T-cell (primary cell): ENCODE measurements at regions not wholly inside any gene's neighbourhood (a gene's known extent, or its start where the extent isn't known, plus 50 kb on each side); places are given as distances from the start of the nearest gene placed in this dataset.

Experiments
- ATAC-seq, 4 experiments: fragments of 200-7000 bp in 3 of 4; fragments of 150-1000 bp in 1 of 4; cut with Tn5 transposase; replicated peaks in 1 of 4; 1 replicate in 3 of 4; 2 replicates in 1 of 4; pipeline ENCODE4 v1.10.0; 2021; ENCODE audit warnings: moderate library complexity in 3 of 4, mild to moderate bottlenecking in 2 of 4, moderate number of reproducible peaks in 1 of 4
- CTCF ChIA-PET, 2 donors: fragments of 300-600 bp; sonication (Branson Sonifier 250); formaldehyde crosslinking; loops; one replicate each; lab custom pipeline; 2022; ENCODE audit warnings: antibody characterized with exemption in 2 of 2; lab: Charles Lee
- POLR2A ChIA-PET, 2 donors: fragments of 300-600 bp; sonication (Branson Sonifier 250); formaldehyde crosslinking; loops; one replicate each; lab custom pipeline; 2022; ENCODE audit warnings: antibody characterized with exemption in 2 of 2; lab: Charles Lee
- DNase-seq, 35 experiments: peaks; one replicate each; pipeline versions ENCODE4 v3.0.0 to v3.0.0-alpha.2; 2013 to 2023
- H3K27ac ChIP-seq: one replicate; pipeline ENCODE4 v1.5.1; 2013; ENCODE audit warnings: low read length
- H3K27me3 ChIP-seq, 2 experiments: replicated peaks in 1 of 2; 1 replicate in 1 of 2; 2 replicates in 1 of 2; pipeline versions ENCODE4 v1.6.1 to v1.7.0; 2013; ENCODE audit warnings: low read length in 1 of 2, mixed read lengths in 1 of 2; ENCODE audit not compliant: control insufficient read depth in 2 of 2, insufficient read depth in 2 of 2; ENCODE audit errors: extremely low read depth in 1 of 2
- H3K36me3 ChIP-seq, 2 donors: 1 replicate in 1 of 2; 2 replicates in 1 of 2; pipeline versions ENCODE4 v1.6.1 to v1.7.0; 2013; ENCODE audit warnings: low read length in 1 of 2; ENCODE audit not compliant: control insufficient read depth in 2 of 2, insufficient read depth in 1 of 2; ENCODE audit errors: extremely low read depth in 1 of 2
- H3K4me1 ChIP-seq, 2 experiments: 1 replicate in 1 of 2; 2 replicates in 1 of 2; pipeline versions ENCODE4 v1.6.1 to v1.7.0; 2013; ENCODE audit warnings: low read length in 2 of 2, mixed read lengths in 1 of 2; ENCODE audit not compliant: insufficient read depth in 2 of 2, control insufficient read depth in 1 of 2; ENCODE audit errors: extremely low read depth in 1 of 2
- H3K4me3 ChIP-seq, 2 donors: 1 replicate in 1 of 2; 2 replicates in 1 of 2; pipeline versions ENCODE4 v1.5.1 to v1.7.0; 2013; ENCODE audit warnings: mild to moderate bottlenecking in 2 of 2, low read length in 1 of 2, moderate library complexity in 1 of 2; ENCODE audit not compliant: control insufficient read depth in 1 of 2; ENCODE audit errors: extremely low read depth in 1 of 2
- H3K9me3 ChIP-seq: 2 replicates; pipeline ENCODE4 v1.7.0; 2013
- H3K27ac Mint-ChIP-seq, 2 donors: one replicate each; pipeline ENCODE4 v1.8.0; 2020 to 2021; ENCODE audit warnings: mild to moderate bottlenecking in 2 of 2, mixed read lengths in 2 of 2
- H3K27me3 Mint-ChIP-seq, 2 donors: one replicate each; pipeline ENCODE4 v1.8.0; 2021 to 2022; ENCODE audit warnings: mixed read lengths in 2 of 2
- H3K36me3 Mint-ChIP-seq: one replicate; pipeline ENCODE4 v1.8.0; 2021; ENCODE audit warnings: mixed read lengths
- H3K4me1 Mint-ChIP-seq, 3 donors: one replicate each; pipeline ENCODE4 v1.8.0; 2020 to 2022; ENCODE audit warnings: mixed read lengths in 3 of 3, mild to moderate bottlenecking in 1 of 3
- H3K4me3 Mint-ChIP-seq, 3 donors: one replicate each; pipeline ENCODE4 v1.8.0; 2020 to 2022; ENCODE audit warnings: mild to moderate bottlenecking in 3 of 3, mixed read lengths in 3 of 3, moderate library complexity in 3 of 3
- H3K9me3 Mint-ChIP-seq, 3 donors: one replicate each; pipeline ENCODE4 v1.8.0; 2020 to 2022; ENCODE audit warnings: mixed read lengths in 3 of 3
- WGBS: methylation state at CpG from one replicate; pipeline ENCODE4 v1.1.5; 2013; ENCODE audit warnings: missing lambda C conversion rate; ENCODE audit not compliant: insufficient coverage; 5-methylcytosine and 5-hydroxymethylcytosine counted together

DNA sequence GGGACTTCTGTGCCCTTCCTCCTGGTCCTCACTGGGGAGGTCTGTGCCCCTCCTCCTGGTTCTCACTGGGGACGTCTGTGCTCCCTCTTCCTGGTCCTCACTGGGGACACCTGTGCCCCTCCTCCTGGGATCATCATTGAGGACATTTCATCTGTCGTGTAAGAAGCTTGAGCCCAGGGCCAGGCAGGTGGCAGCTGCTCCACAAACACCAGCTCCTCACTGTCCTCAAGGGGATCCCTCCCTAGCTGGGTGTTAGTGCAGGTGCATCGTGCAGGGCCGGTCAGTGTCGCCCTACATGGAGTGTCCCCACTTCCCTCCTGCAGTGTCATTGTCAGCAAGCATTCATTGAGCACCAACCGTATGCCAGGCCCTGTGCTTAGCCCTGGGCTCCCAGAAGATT lies 312.7 kb downstream of the PTPRU start:
- ChIA-PET POLR2A (no interaction called here), CTCF (no interaction called here)
- H3K36me3 ChIP-seq, result no peaks in the 10 kb centered on the region
- Mint-ChIP-seq H3K9me3 (no peaks in the 10 kb centered on the region), H3K4me1 (no peaks in the 10 kb centered on the region), H3K4me3 (no peak overlapping the region), H3K27ac (no peak overlapping the region), H3K27me3 (peaks cover 0 to 3% of the 10 kb centered on the region in 2 donors), H3K36me3 (no peaks in the 10 kb centered on the region)
- WGBS, result 75% methylated on average over 5 of the region's 6 CpGs
- no peak overlapping the region for H3K27ac ChIP-seq
- DNase-seq, result no peak
- H3K4me1 ChIP-seq, result no peaks in the 10 kb centered on the region
- no peak for ATAC-seq
- no peak overlapping the region for H3K4me3 ChIP-seq
- peaks cover 0 to 5% of the 10 kb centered on the region in 2 experiments for H3K27me3 ChIP-seq
- no peaks in the 10 kb centered on the region for H3K9me3 ChIP-seq

DNA sequence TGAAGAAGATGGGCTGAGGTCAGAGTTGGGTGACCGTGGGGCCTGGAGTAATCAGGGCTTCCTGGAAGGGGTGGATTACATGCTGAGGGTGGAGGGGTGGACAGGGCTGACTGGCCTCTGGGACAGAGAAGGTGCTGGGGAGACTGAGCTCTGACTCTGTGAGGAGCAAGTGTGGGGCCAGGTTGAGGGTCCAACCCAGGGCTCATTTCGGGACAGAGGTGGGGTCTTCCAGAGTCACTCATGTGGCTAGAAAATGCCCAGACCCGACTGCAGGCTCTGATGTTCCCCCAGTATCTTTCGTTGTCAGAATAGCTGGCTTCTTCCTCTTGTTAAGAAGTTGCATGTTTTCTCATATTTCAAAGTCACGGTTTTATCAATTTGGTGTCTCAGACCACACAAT lies 311.8 kb downstream of the PTPRU start:
- CTCF ChIA-PET, result no interaction called here
- H3K9me3 Mint-ChIP-seq, result no peaks in the 10 kb centered on the region
- no peak overlapping the region for H3K4me3 Mint-ChIP-seq
- POLR2A ChIA-PET, result no interaction called here
- H3K4me1 ChIP-seq, result no peaks in the 10 kb centered on the region
- ATAC-seq, result no peak
- H3K27me3 Mint-ChIP-seq, result peaks cover 0 to 3% of the 10 kb centered on the region in 2 donors
- H3K27me3 ChIP-seq, result peaks cover 0 to 5% of the 10 kb centered on the region in 2 experiments
- no peak overlapping the region for H3K27ac Mint-ChIP-seq
- no peak overlapping the region for H3K27ac ChIP-seq
- 50% methylated on average over 3 of the region's 5 CpGs for WGBS
- no peaks in the 10 kb centered on the region for H3K36me3 ChIP-seq
- no peaks in the 10 kb centered on the region for H3K4me1 Mint-ChIP-seq
- no peaks in the 10 kb centered on the region for H3K9me3 ChIP-seq
- DNase-seq, result peak in 1 of 35 experiments; percentile 19
- H3K36me3 Mint-ChIP-seq, result no peaks in the 10 kb centered on the region
- H3K4me3 ChIP-seq, result no peak overlapping the region

DNA sequence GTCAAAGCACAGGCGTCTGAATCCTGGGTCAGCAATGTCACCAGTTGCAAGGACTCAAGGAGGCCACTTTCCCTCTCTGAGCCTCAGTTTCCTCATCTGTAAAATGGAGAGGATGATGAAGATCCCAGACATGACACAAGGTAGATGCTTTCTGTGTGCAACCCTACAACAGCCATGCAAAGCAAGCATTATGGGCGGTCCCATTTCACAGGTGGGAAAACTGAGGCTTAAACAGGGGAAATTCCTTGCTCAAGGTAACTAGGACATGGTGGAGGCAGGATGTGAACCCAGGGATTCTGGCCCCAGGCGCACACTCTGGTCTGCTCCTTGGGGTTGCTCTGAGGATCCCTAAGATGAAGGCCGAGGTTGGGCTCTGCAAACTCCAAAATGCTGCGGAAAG lies 311.0 kb downstream of the PTPRU start:
- DNase-seq, result no peak
- no peak overlapping the region for H3K4me3 ChIP-seq
- H3K27ac ChIP-seq, result no peak overlapping the region
- Mint-ChIP-seq H3K27me3 (peaks cover 0 to 3% of the 10 kb centered on the region in 2 donors), H3K36me3 (no peaks in the 10 kb centered on the region), H3K27ac (no peak overlapping the region), H3K4me3 (no peak overlapping the region), H3K9me3 (no peaks in the 10 kb centered on the region), H3K4me1 (no peaks in the 10 kb centered on the region)
- 91% methylated on average over 4 of the region's 5 CpGs for WGBS
- no peaks in the 10 kb centered on the region for H3K36me3 ChIP-seq
- ChIA-PET CTCF (no interaction called here), POLR2A (no interaction called here)
- no peaks in the 10 kb centered on the region for H3K9me3 ChIP-seq
- no peak for ATAC-seq
- H3K27me3 ChIP-seq, result peaks cover 0 to 5% of the 10 kb centered on the region in 2 experiments
- no peaks in the 10 kb centered on the region for H3K4me1 ChIP-seq

DNA sequence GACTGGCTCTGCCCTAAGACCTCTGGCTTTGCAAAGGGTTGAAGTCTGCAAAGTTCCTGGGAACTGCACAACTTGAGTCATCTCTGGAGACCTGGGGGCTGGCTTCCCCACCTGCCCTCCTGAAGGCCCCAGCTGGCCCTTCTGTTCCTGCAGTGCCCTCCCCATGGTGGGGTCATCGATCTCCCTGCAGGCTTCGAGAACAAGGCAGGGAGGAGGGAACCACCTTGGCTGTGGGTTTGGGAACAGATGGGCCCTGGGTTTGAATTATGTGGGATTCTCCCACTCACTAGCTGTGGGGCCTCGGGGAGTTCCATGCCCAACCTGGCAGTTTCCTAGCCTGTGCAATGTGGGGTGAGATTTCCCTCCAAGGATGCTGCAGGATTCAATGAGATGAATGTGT lies 310.2 kb downstream of the PTPRU start:
- WGBS, result 80% methylated on average over 1 of the region's 3 CpGs
- Mint-ChIP-seq H3K27me3 (peaks cover 0 to 3% of the 10 kb centered on the region in 2 donors), H3K27ac (no peak overlapping the region), H3K9me3 (no peaks in the 10 kb centered on the region), H3K4me1 (no peaks in the 10 kb centered on the region), H3K4me3 (no peak overlapping the region), H3K36me3 (no peaks in the 10 kb centered on the region)
- Histone ChIP-seq H3K9me3 (no peaks in the 10 kb centered on the region), H3K27me3 (peaks cover 0 to 5% of the 10 kb centered on the region in 2 experiments), H3K27ac (no peak overlapping the region), H3K36me3 (no peaks in the 10 kb centered on the region), H3K4me3 (no peak overlapping the region), H3K4me1 (no peaks in the 10 kb centered on the region)
- ChIA-PET CTCF (no interaction called here), POLR2A (no interaction called here)
- no peak for ATAC-seq
- DNase-seq, result peak in 1 of 35 experiments; percentile 8

DNA sequence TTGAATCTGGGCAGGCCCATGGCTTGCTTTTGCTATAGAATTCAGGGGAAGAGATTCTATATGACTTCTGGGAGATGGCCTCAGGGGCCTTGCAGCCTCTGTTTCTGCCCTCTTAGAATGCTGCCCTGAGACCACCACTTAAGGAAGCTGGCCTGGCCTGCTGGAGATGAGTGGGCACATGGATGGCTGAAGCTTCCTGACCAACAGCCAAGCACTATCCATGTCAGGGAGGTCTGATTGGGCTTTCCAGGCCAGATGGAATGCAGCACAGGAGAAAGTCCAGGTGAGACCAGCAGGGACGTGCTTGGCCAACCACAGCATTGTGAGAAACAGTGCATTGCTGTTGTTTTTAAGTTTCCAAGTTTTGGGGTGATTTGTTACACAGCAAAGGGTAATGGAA lies 308.1 kb downstream of the PTPRU start:
- no peak overlapping the region for H3K4me3 ChIP-seq
- no peaks in the 10 kb centered on the region for H3K36me3 ChIP-seq
- no peaks in the 10 kb centered on the region for H3K4me1 ChIP-seq
- Mint-ChIP-seq H3K27ac (no peak overlapping the region), H3K36me3 (no peaks in the 10 kb centered on the region), H3K4me3 (no peak overlapping the region), H3K27me3 (peaks cover 2 to 3% of the 10 kb centered on the region in 2 donors), H3K4me1 (no peaks in the 10 kb centered on the region), H3K9me3 (no peaks in the 10 kb centered on the region)
- 50% methylated on average over 1 of the region's 1 CpG for WGBS
- CTCF ChIA-PET, result no interaction called here
- no peaks in the 10 kb centered on the region for H3K9me3 ChIP-seq
- POLR2A ChIA-PET, result no interaction called here
- H3K27ac ChIP-seq, result no peak overlapping the region
- ATAC-seq (no peak), DNase-seq (no peak)
- H3K27me3 ChIP-seq, result peaks cover 0 to under 1% of the 10 kb centered on the region in 2 experiments

DNA sequence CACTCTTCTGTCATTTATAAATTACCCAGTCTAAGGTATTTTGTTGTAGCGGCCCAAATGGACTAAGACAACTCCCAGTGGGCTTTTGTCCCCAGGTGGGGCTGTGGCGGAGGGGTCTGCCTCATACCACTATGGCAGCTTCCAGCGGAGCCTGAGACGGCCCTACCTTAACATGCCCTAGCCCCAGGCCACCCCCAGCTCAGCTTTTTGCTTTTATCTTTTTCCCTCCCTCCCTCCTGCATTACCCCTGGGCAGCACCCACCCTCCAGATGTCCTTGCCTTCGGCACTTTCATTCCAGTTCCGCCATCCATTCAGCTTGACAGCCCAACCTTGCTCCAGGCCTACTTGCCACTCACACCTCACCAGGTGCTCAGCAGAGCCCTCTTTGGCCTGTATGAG lies 307.3 kb downstream of the PTPRU start:
- no peaks in the 10 kb centered on the region for H3K36me3 Mint-ChIP-seq
- peaks cover 0 to 2% of the 10 kb centered on the region in 2 donors for H3K27me3 Mint-ChIP-seq
- CTCF ChIA-PET, result no interaction called here
- H3K36me3 ChIP-seq, result no peaks in the 10 kb centered on the region
- no peak overlapping the region for H3K4me3 Mint-ChIP-seq
- POLR2A ChIA-PET, result no interaction called here
- no peaks in the 10 kb centered on the region for H3K9me3 ChIP-seq
- no peak overlapping the region for H3K27ac ChIP-seq
- peaks cover 0 to 9% of the 10 kb centered on the region in 2 experiments for H3K27me3 ChIP-seq
- 81% methylated on average over 6 of the region's 6 CpGs for WGBS
- H3K4me1 Mint-ChIP-seq, result no peaks in the 10 kb centered on the region
- no peak overlapping the region for H3K4me3 ChIP-seq
- no peaks in the 10 kb centered on the region for H3K4me1 ChIP-seq
- H3K9me3 Mint-ChIP-seq, result no peaks in the 10 kb centered on the region
- H3K27ac Mint-ChIP-seq, result no peak overlapping the region
- DNase-seq (no peak), ATAC-seq (no peak)

DNA sequence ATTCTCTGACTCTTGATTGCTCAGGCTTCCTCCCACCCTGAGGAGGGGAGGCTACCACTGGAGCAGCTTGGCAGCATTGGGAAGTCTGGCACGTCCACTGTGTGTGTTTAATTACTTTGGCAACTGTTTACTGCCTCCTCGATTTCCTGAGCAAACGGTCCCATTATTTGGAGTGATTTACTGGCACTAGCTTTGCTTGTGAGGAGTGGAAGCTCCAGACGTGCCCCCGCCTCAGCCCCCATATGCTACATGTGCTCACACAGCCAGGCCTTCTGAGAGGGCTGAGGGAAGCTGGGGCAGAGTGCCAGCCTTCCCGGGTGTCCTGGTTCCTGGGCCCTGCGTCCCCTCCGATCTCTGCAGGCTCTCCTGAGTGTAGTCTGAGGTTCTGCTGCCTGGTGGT lies 306.2 kb downstream of the PTPRU start:
- DNase-seq (no peak), ATAC-seq (no peak)
- Histone ChIP-seq H3K9me3 (no peaks in the 10 kb centered on the region), H3K4me1 (no peaks in the 10 kb centered on the region), H3K36me3 (no peaks in the 10 kb centered on the region), H3K27ac (no peak overlapping the region), H3K27me3 (peaks cover 0 to 14% of the 10 kb centered on the region in 2 experiments), H3K4me3 (no peak overlapping the region)
- Mint-ChIP-seq H3K27me3 (peaks cover 2 to 4% of the 10 kb centered on the region in 2 donors), H3K4me1 (no peaks in the 10 kb centered on the region), H3K27ac (no peak overlapping the region), H3K4me3 (no peak overlapping the region), H3K9me3 (no peaks in the 10 kb centered on the region), H3K36me3 (no peaks in the 10 kb centered on the region)
- 58% methylated on average over 4 of the region's 8 CpGs for WGBS
- CTCF ChIA-PET, result no interaction called here
- POLR2A ChIA-PET, result no interaction called here
